SH-SY5Y (cell line): ENCODE measurements at regions not wholly inside any gene's neighbourhood (a gene's known extent, or its start where the extent isn't known, plus 50 kb on each side); places are given as distances from the start of the nearest gene placed in this dataset.

Experiments
- GATA2 ChIP-seq: IDR thresholded peaks from 2 replicates; pipeline ENCODE4 v1.6.1; 2011; ENCODE audit warnings: mild to moderate bottlenecking, low read depth, low read length
- GATA3 ChIP-seq: IDR thresholded peaks from 2 replicates; pipeline ENCODE4 v1.6.1; 2011; ENCODE audit warnings: low read depth, mild to moderate bottlenecking, low read length, moderate library complexity

- TF ChIP-seq GATA2: no peak
- TF ChIP-seq GATA3: no peak
Measured at GRCh38 chr20:51862796-51863195, 60.5 kb upstream of the SALL4 start.
